ENCODE measurements at regions not wholly inside any gene's neighbourhood (a gene's known extent, or its start where the extent isn't known, plus 50 kb on each side); places are given as distances from the start of the nearest gene placed in this dataset.

GRCh38 chr18:7341581-7342337 lies 110.9 kb downstream of the LRRC30 start:
- Histone ChIP-seq H4K20me1 (ENCODE audit: insufficient read depth) (no peaks in the 10 kb centered on the region), H3K36me3 (ENCODE audit: insufficient read depth) (no peaks in the 10 kb centered on the region), H3K4me1 (ENCODE audit: low read depth, poor library complexity, severe bottlenecking) (no peaks in the 10 kb centered on the region), H3K79me2 (ENCODE audit: insufficient read depth, low read depth) (no peaks in the 10 kb centered on the region), H3K27me3 (ENCODE audit: insufficient read depth, low read depth) (no peaks in the 10 kb centered on the region), H3K9ac (no peak overlapping the region), H3K4me3 (IDR thresholded peaks at IDR 0.05; ENCODE audit: insufficient read depth, low read depth, low read length) (no peak overlapping the region), H2AFZ (ENCODE audit: low read depth) (no peak overlapping the region), H3K4me2 (no peak overlapping the region), H3K27ac (no peak overlapping the region)
- TF ChIP-seq CTCF (conservative IDR thresholded peaks at IDR 0.05; ENCODE audit: low read depth, low read length), result no peak

- H3K4me1 ChIP-seq (ENCODE audit: low read depth, poor library complexity, severe bottlenecking), result no peaks in the 10 kb centered on the region
- H3K27me3 ChIP-seq (ENCODE audit: insufficient read depth, low read depth), result no peaks in the 10 kb centered on the region
- H3K4me2 ChIP-seq, result no peak overlapping the region
- no peak overlapping the region for H3K9ac ChIP-seq
- H3K36me3 ChIP-seq (ENCODE audit: insufficient read depth), result no peaks in the 10 kb centered on the region
- no peak overlapping the region for H3K4me3 ChIP-seq (IDR thresholded peaks at IDR 0.05; ENCODE audit: insufficient read depth, low read depth, low read length)
- no peak overlapping the region for H2AFZ ChIP-seq (ENCODE audit: low read depth)
- no peaks in the 10 kb centered on the region for H3K79me2 ChIP-seq (ENCODE audit: insufficient read depth, low read depth)
- no peak for TF ChIP-seq CTCF (conservative IDR thresholded peaks at IDR 0.05; ENCODE audit: low read depth, low read length)
- H4K20me1 ChIP-seq (ENCODE audit: insufficient read depth), result no peaks in the 10 kb centered on the region
- H3K27ac ChIP-seq, result no peak overlapping the region
Observed at GRCh38 chr18:7349181-7349837, 118.4 kb downstream of the LRRC30 start.

- H3K9ac ChIP-seq, result no peak overlapping the region
- no peaks in the 10 kb centered on the region for H3K27me3 ChIP-seq (ENCODE audit: insufficient read depth, low read depth)
- TF ChIP-seq CTCF (conservative IDR thresholded peaks at IDR 0.05; ENCODE audit: low read depth, low read length), result no peak
- H3K4me3 ChIP-seq (IDR thresholded peaks at IDR 0.05; ENCODE audit: insufficient read depth, low read depth, low read length), result no peak overlapping the region
- H3K36me3 ChIP-seq (ENCODE audit: insufficient read depth), result no peaks in the 10 kb centered on the region
- H3K79me2 ChIP-seq (ENCODE audit: insufficient read depth, low read depth), result no peaks in the 10 kb centered on the region
- no peaks in the 10 kb centered on the region for H3K4me1 ChIP-seq (ENCODE audit: low read depth, poor library complexity, severe bottlenecking)
- no peak overlapping the region for H2AFZ ChIP-seq (ENCODE audit: low read depth)
- no peaks in the 10 kb centered on the region for H4K20me1 ChIP-seq (ENCODE audit: insufficient read depth)
- no peak overlapping the region for H3K27ac ChIP-seq
- H3K4me2 ChIP-seq, result no peak overlapping the region
Observed at GRCh38 chr18:7358989-7359726, 128.3 kb downstream of the LRRC30 start.

DNA sequence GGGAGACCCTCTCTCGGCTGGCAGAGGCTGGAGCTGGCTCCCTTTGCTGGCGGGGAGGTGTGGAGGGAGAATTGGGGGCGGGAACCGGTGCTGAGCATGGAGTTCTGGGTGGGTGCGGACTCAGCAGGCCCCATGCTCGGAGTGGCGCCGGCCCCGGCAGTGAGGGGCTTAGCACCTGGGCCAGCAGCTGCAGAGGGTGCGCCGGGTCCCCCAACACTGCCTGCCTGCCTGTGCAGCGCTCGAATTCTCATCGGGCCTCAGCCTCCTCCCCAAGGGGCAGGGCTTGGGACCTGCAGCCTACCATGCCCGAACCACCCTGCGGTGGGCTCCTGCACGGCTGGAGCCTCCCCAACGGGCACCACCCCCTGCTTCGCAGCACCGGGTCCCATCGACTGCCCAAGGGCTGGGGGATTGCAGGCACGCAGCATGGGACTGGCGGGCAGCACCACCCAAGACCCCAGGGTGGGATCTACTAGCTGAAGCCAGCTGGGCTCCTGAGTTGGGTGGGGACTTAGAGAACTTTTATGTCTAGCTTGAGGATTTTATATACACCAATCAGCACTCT lies 129.8 kb downstream of the LRRC30 start:
- Histone ChIP-seq H3K36me3 (ENCODE audit: insufficient read depth) (no peaks in the 10 kb centered on the region), H3K4me3 (IDR thresholded peaks at IDR 0.05; ENCODE audit: insufficient read depth, low read depth, low read length) (no peak overlapping the region), H3K79me2 (ENCODE audit: insufficient read depth, low read depth) (no peaks in the 10 kb centered on the region)

More for the DNA sequence above, 129.8 kb downstream of the LRRC30 start:
- Histone ChIP-seq H3K27me3 (ENCODE audit: insufficient read depth, low read depth) (no peaks in the 10 kb centered on the region), H4K20me1 (ENCODE audit: insufficient read depth) (no peaks in the 10 kb centered on the region), H3K4me2 (no peak overlapping the region), H3K9ac (no peak overlapping the region), H3K4me1 (ENCODE audit: low read depth, poor library complexity, severe bottlenecking) (no peaks in the 10 kb centered on the region), H2AFZ (ENCODE audit: low read depth) (no peak overlapping the region), H3K27ac (no peak overlapping the region)
- no peak for TF ChIP-seq CTCF (conservative IDR thresholded peaks at IDR 0.05; ENCODE audit: low read depth, low read length)

All from KMS-11 (cell line).